ENCODE measurements at regions not wholly inside any gene's neighbourhood (a gene's known extent, or its start where the extent isn't known, plus 50 kb on each side); places are given as distances from the start of the nearest gene placed in this dataset.

DNA sequence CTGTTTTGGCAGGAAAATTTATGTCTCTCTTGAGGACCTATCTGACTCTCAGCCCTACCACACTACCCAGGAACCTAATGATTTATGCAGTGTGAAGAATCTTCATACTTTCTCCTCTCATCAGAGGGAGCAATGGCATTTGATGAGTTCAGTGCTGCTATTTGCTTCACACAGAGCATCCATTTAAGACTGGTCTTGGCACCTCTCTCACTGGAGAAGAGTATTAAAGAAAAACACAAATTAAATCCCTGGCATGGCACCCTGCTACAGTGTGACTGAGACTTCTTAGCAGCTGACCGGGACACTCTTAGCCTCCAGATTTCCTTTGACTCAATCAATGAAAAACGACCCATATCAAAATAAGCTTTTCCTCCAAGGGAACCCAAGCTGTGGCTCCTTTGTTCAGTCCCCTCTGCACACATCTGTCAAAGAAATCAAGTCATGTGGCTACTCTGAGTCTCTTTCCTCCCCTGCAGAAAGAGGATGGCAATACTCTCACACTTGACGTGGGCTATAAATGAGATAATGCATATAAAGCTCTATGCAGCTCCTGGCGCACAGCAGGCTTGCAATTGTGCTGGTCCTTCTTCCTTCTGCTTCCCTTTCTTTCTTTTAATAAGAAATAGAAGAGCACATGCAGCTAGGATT, 186.1 kb upstream of the E2F8 start:
- TF ChIP-seq CTCF (IDR thresholded peaks at IDR 0.05; ENCODE audit: insufficient read depth, low read length) (no peak), POLR2AphosphoS5 (IDR thresholded peaks at IDR 0.05; ENCODE audit: low read depth) (no peak), SPI1 (IDR thresholded peaks at IDR 0.05; ENCODE audit: borderline replicate concordance, low read depth) (no peak), GABPA (IDR thresholded peaks at IDR 0.05; ENCODE audit: low read depth) (no peak)
- TF ChIP-seq, protein P1, sequence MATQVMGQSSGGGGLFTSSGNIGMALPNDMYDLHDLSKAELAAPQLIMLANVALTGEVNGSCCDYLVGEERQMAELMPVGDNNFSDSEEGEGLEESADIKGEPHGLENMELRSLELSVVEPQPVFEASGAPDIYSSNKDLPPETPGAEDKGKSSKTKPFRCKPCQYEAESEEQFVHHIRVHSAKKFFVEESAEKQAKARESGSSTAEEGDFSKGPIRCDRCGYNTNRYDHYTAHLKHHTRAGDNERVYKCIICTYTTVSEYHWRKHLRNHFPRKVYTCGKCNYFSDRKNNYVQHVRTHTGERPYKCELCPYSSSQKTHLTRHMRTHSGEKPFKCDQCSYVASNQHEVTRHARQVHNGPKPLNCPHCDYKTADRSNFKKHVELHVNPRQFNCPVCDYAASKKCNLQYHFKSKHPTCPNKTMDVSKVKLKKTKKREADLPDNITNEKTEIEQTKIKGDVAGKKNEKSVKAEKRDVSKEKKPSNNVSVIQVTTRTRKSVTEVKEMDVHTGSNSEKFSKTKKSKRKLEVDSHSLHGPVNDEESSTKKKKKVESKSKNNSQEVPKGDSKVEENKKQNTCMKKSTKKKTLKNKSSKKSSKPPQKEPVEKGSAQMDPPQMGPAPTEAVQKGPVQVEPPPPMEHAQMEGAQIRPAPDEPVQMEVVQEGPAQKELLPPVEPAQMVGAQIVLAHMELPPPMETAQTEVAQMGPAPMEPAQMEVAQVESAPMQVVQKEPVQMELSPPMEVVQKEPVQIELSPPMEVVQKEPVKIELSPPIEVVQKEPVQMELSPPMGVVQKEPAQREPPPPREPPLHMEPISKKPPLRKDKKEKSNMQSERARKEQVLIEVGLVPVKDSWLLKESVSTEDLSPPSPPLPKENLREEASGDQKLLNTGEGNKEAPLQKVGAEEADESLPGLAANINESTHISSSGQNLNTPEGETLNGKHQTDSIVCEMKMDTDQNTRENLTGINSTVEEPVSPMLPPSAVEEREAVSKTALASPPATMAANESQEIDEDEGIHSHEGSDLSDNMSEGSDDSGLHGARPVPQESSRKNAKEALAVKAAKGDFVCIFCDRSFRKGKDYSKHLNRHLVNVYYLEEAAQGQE (IDR thresholded peaks at IDR 0.05; ENCODE audit: insufficient replicate concordance, low read depth): no peak
- no peaks in the 10 kb centered on the region for H3K27me3 ChIP-seq (ENCODE audit: insufficient read depth, poor library complexity, severe bottlenecking)
- no peak for DNase-seq (ENCODE audit: low read depth in 1 of 2, low spot score in 1 of 2)
- no peak overlapping the region for H3K27ac ChIP-seq (replicated peaks)
- no peak overlapping the region for H3K4me3 ChIP-seq (replicated peaks; ENCODE audit: insufficient read depth, low read length)

DNA sequence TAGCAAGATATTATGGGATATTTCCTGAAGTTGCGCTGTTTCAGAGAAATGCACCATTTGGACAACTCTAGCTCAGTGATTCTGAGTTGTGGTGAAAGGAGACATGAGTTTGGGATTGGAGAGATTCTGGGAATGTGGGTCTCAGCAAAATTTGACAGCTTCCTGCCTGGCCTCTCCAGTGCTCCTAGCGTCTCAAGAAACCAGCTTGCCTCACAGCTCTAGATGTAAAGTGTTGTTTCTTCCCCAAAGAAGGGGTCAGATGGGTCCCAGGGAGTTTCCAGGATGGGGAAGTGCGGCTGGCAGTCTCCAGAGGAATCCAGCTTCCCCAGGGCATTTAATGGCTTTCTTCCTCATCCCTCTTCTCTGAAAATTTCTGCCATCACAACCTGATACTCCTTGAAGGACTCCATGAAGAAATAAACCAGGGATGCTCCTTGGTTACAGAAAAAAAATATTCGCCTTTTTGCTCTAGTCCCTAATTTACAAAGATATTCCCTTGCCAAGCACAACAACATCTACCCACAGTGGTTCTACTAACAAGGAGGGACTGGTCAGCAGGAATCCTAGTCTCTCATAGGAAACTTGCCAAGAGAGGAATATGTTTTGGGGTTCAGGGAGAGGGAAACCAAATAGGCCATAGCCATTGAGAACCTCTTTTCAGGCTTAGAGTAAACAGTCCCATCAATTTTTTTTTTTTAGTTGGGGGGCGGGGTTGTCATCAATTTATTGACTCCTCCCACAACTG, 185.4 kb upstream of the E2F8 start:
- H3K27ac ChIP-seq (replicated peaks): no peak overlapping the region
- no peak for DNase-seq (ENCODE audit: low read depth in 1 of 2, low spot score in 1 of 2)
- TF ChIP-seq, protein P1 (IDR thresholded peaks at IDR 0.05; ENCODE audit: insufficient replicate concordance, low read depth): no peak
- TF ChIP-seq SPI1 (IDR thresholded peaks at IDR 0.05; ENCODE audit: borderline replicate concordance, low read depth): no peak
- TF ChIP-seq POLR2AphosphoS5 (IDR thresholded peaks at IDR 0.05; ENCODE audit: low read depth): no peak
- no peak for TF ChIP-seq CTCF (IDR thresholded peaks at IDR 0.05; ENCODE audit: insufficient read depth, low read length)
- TF ChIP-seq GABPA (IDR thresholded peaks at IDR 0.05; ENCODE audit: low read depth): no peak
- no peak overlapping the region for H3K4me3 ChIP-seq (replicated peaks; ENCODE audit: insufficient read depth, low read length)
- H3K27me3 ChIP-seq (ENCODE audit: insufficient read depth, poor library complexity, severe bottlenecking): no peaks in the 10 kb centered on the region

DNA sequence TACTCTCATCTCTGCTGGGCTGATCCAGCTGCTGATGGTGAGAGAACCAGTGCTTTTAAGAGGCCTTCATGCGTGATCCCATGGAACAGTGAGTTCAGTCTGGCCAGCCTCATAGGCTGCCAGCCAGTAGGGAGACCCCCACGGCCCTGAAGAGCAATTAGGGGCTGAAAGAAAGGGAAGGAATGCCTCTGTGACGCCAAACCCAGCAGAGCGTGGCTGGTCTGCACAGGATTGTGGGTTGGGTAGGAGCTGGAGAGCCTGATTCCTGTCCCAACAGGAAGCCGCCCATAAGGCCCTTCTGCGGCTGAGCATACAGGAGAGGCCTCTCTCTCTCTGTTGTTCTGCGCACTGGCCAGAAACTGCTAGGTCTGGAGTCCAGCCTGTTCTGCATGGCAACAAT, 181.5 kb upstream of the E2F8 start:
- Histone ChIP-seq H3K4me3 (replicated peaks; ENCODE audit: insufficient read depth, low read length) (no peak overlapping the region), H3K27me3 (ENCODE audit: insufficient read depth, poor library complexity, severe bottlenecking) (no peaks in the 10 kb centered on the region), H3K27ac (replicated peaks) (no peak overlapping the region)
- TF ChIP-seq, protein P1 (IDR thresholded peaks at IDR 0.05; ENCODE audit: insufficient replicate concordance, low read depth): no peak
- TF ChIP-seq POLR2AphosphoS5 (IDR thresholded peaks at IDR 0.05; ENCODE audit: low read depth) (no peak), CTCF (IDR thresholded peaks at IDR 0.05; ENCODE audit: insufficient read depth, low read length) (no peak), SPI1 (IDR thresholded peaks at IDR 0.05; ENCODE audit: borderline replicate concordance, low read depth) (no peak), GABPA (IDR thresholded peaks at IDR 0.05; ENCODE audit: low read depth) (no peak)
- DNase-seq (ENCODE audit: low read depth in 1 of 2, low spot score in 1 of 2): no peak

All from HL-60 (cell line).